HepG2 (cell line): ENCODE measurements at regions not wholly inside any gene's neighbourhood (a gene's known extent, or its start where the extent isn't known, plus 50 kb on each side); places are given as distances from the start of the nearest gene placed in this dataset.

ENCODE experiments used
- ATAC-seq: fragments of 200-7000 bp; cut with Tn5 transposase; 3 replicates; pipeline ENCODE4 v1.9.1; 2020; ENCODE audit warnings: mild to moderate bottlenecking, moderate library complexity
- BruUV-seq: library from RNA; stranded (reverse); fragments of 400-500 nt; replicated peaks from 2 replicates; lab custom pipeline; 2021; lab: Mats Ljungman, UMichigan
- CTCF ChIA-PET: fragments of 300-600 bp; formaldehyde crosslinking; extraction: SDS; loops from one replicate; lab custom pipeline; 2021; ENCODE audit warnings: low total read pairs, inconsistent platforms, low intra/inter-chr PET ratio; lab: Yijun Ruan, JAX
- POLR2A ChIA-PET: fragments of 350-600 bp; sonication (Branson Sonifier 250); formaldehyde crosslinking; loops from one replicate; lab custom pipeline; 2020; ENCODE audit warnings: antibody characterized with exemption, inconsistent platforms; lab: Yijun Ruan, JAX
- DNase-seq: peaks from one replicate; pipeline ENCODE4 v3.0.0-alpha.2; 2015; ENCODE audit warnings: low spot score
- FAIRE-seq: peaks from 3 replicates; lab custom pipeline; 2011; peaks lifted over from hg19 to GRCh38; lab: Jason Lieb, UNC
- H2AFZ ChIP-seq: one replicate; pipeline ENCODE4 v1.6.1; 2011; ENCODE audit warnings: low read length, inconsistent platforms
- H3K27ac ChIP-seq: fragments of 300-600 bp; 3 replicates; pipeline ENCODE4 v1.8.0; 2011; ENCODE audit warnings: mixed run types, mild to moderate bottlenecking, mixed read lengths, low read length, inconsistent platforms; ENCODE audit not compliant: insufficient read depth; ENCODE audit errors: extremely low read length
- H3K27me3 ChIP-seq, 2 experiments: fragments of 200-600 bp in 1 of 2; 2 replicates in 1 of 2; 3 replicates in 1 of 2; pipeline versions ENCODE4 v1.6.0 to v1.8.0; 2011; ENCODE audit warnings: low read length in 2 of 2, mild to moderate bottlenecking in 2 of 2, moderate library complexity in 2 of 2, inconsistent platforms in 1 of 2; ENCODE audit not compliant: insufficient read depth in 2 of 2, control insufficient read depth in 1 of 2
- H3K36me3 ChIP-seq, 2 experiments: fragments of 200-600 bp in 1 of 2; replicated peaks in 1 of 2; 2 replicates in 1 of 2; 3 replicates in 1 of 2; pipeline versions ENCODE4 v1.5.1 to v1.8.0; 2011; ENCODE audit warnings: low read length in 2 of 2, inconsistent platforms in 1 of 2; ENCODE audit not compliant: insufficient read depth in 2 of 2, control insufficient read depth in 1 of 2
- H3K4me1 ChIP-seq: 2 replicates; pipeline ENCODE4 v1.5.1; 2012; ENCODE audit warnings: low read length, inconsistent platforms; ENCODE audit not compliant: insufficient read depth
- H3K4me2 ChIP-seq: 2 replicates; pipeline ENCODE4 v1.6.0; 2011; ENCODE audit warnings: low read depth, low read length, inconsistent platforms
- H3K4me3 ChIP-seq, 3 experiments: fragments of 200-600 bp in 1 of 3; sonication (generic), shearing (Covaris generic) in 1 of 3; replicated peaks in 1 of 3; 2 replicates each; pipeline ENCODE4 v1.5.1; 2011 to 2016; ENCODE audit warnings: low read length in 3 of 3, inconsistent platforms in 2 of 3, low read depth in 2 of 3, mild to moderate bottlenecking in 2 of 3, control low read depth in 1 of 3, mixed read lengths in 1 of 3; ENCODE audit not compliant: insufficient read depth in 1 of 3
- H3K79me2 ChIP-seq: one replicate; pipeline ENCODE4 v1.6.1; 2011; ENCODE audit warnings: low read length, inconsistent platforms; ENCODE audit not compliant: insufficient read depth
- H3K9ac ChIP-seq: 2 replicates; pipeline ENCODE4 v1.6.0; 2011; ENCODE audit warnings: mild to moderate bottlenecking, low read depth, low read length, inconsistent platforms; ENCODE audit not compliant: insufficient read depth
- H3K9me3 ChIP-seq: 2 replicates; pipeline ENCODE4 v1.5.1; 2012; ENCODE audit warnings: mild to moderate bottlenecking, low read length
- H4K20me1 ChIP-seq: 2 replicates; pipeline ENCODE4 v1.6.0; 2011; ENCODE audit warnings: inconsistent platforms, mild to moderate bottlenecking, low read length, moderate library complexity; ENCODE audit not compliant: insufficient read depth
- DMTF1 ChIP-seq: sonication (generic); formaldehyde crosslinking; IDR thresholded peaks from 2 replicates; pipeline ENCODE4 v1.4.0; 2020; ENCODE audit warnings: mild to moderate bottlenecking, missing genetic modification reagents
- KLF13 ChIP-seq: sonication (generic); formaldehyde crosslinking; IDR thresholded peaks from 2 replicates; pipeline ENCODE4 v1.4.0; 2020; ENCODE audit warnings: mild to moderate bottlenecking, missing genetic modification reagents
- NBN ChIP-seq: fragments of 450-650 bp; conservative IDR thresholded peaks from 2 replicates; pipeline ENCODE4 v1.6.1; 2017
- PHB2 ChIP-seq: fragments of 450-650 bp; IDR thresholded peaks from 2 replicates; pipeline ENCODE4 v1.6.1; 2018; ENCODE audit not compliant: partially characterized antibody
- RELA ChIP-seq: sonication (generic); formaldehyde crosslinking; IDR thresholded peaks from 2 replicates; pipeline ENCODE4 v1.4.0; 2020; ENCODE audit warnings: missing genetic modification reagents
- SIX4 ChIP-seq: sonication (generic); formaldehyde crosslinking; IDR thresholded peaks from 2 replicates; pipeline ENCODE4 v1.4.0; 2020; ENCODE audit warnings: missing genetic modification reagents
- SP140L ChIP-seq: sonication (generic); formaldehyde crosslinking; IDR thresholded peaks from 2 replicates; pipeline ENCODE4 v1.4.0; 2020; ENCODE audit warnings: missing genetic modification reagents, borderline replicate concordance
- TBX2 ChIP-seq: sonication (generic); formaldehyde crosslinking; IDR thresholded peaks from 2 replicates; pipeline ENCODE4 v1.5.0; 2020; ENCODE audit warnings: missing genetic modification reagents, mild to moderate bottlenecking, borderline replicate concordance
- TOPORS ChIP-seq: sonication (generic); formaldehyde crosslinking; IDR thresholded peaks from 2 replicates; pipeline ENCODE4 v1.8.0; 2023; ENCODE audit warnings: mild to moderate bottlenecking, missing genetic modification reagents
- ZBTB2 ChIP-seq: sonication (generic); formaldehyde crosslinking; IDR thresholded peaks from 2 replicates; pipeline ENCODE4 v1.8.0; 2022; ENCODE audit warnings: low read depth, missing genetic modification reagents
- ZHX1 ChIP-seq: sonication (generic); formaldehyde crosslinking; IDR thresholded peaks from 2 replicates; pipeline ENCODE4 v1.8.1; 2022; ENCODE audit warnings: low read depth, mild to moderate bottlenecking, missing genetic modification reagents
- ZNF331 ChIP-seq: sonication (generic); formaldehyde crosslinking; IDR thresholded peaks from 2 replicates; pipeline ENCODE4 v1.4.0; 2020; ENCODE audit warnings: missing genetic modification reagents
- ZNF841 ChIP-seq: sonication (generic); formaldehyde crosslinking; IDR thresholded peaks from 2 replicates; pipeline ENCODE4 v1.8.1; 2023; ENCODE audit warnings: missing genetic modification reagents, borderline replicate concordance
- ZSCAN22 ChIP-seq: sonication (generic); formaldehyde crosslinking; IDR thresholded peaks from 2 replicates; pipeline ENCODE4 v1.4.0; 2020; ENCODE audit warnings: mild to moderate bottlenecking, missing genetic modification reagents
- whole genome bisulfite sequencing: methylation state at CpG from one replicate; pipeline ENCODE4 v1.1.6; 2017; ENCODE audit warnings: low lambda C conversion rate; 5-methylcytosine and 5-hydroxymethylcytosine counted together
- in situ Hi-C: cut with HindIII; loops from 2 replicates; pipeline ENCODE4 v1.10.0; 2017; ENCODE audit warnings: low pct_unique_long_range_greater_than_20kb; ENCODE audit not compliant: extremely low pct_ligation_motif_present
- intact Hi-C: fragments of 100-400 bp; cut with micrococcal nuclease; formaldehyde crosslinking; loops from one replicate; pipeline ENCODE4 v1.10.0; 2022; ENCODE audit not compliant: unreplicated experiment
- TF ChIP-seq, protein P1 (sequence below): sonication (generic); formaldehyde crosslinking; IDR thresholded peaks from 2 replicates; pipeline ENCODE4 v1.5.0; 2020; ENCODE audit warnings: mild to moderate bottlenecking, missing genetic modification reagents

DNA sequence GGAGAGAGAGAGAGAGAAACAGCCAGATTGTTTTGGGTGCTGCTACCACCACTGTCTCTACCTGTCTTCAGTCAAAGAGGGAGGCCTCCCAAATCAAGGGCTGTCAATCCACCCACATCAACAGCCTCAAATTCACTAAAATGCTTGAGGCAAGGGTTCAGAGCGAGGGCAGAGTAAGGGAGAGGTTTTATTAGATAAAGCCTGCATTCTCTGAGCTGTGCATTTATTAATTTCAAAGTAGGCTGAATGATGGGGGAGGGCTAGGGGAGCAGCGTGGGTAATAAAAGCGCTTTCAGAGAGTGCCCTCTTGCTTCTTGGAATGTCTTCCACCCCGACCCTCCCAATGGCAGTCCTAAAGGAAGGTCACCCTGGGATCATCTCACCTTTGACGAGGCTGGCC lies 636.5 kb upstream of the TBX3 start (continued):
- no peak for TF ChIP-seq ZHX1
- TF ChIP-seq, protein P1, sequence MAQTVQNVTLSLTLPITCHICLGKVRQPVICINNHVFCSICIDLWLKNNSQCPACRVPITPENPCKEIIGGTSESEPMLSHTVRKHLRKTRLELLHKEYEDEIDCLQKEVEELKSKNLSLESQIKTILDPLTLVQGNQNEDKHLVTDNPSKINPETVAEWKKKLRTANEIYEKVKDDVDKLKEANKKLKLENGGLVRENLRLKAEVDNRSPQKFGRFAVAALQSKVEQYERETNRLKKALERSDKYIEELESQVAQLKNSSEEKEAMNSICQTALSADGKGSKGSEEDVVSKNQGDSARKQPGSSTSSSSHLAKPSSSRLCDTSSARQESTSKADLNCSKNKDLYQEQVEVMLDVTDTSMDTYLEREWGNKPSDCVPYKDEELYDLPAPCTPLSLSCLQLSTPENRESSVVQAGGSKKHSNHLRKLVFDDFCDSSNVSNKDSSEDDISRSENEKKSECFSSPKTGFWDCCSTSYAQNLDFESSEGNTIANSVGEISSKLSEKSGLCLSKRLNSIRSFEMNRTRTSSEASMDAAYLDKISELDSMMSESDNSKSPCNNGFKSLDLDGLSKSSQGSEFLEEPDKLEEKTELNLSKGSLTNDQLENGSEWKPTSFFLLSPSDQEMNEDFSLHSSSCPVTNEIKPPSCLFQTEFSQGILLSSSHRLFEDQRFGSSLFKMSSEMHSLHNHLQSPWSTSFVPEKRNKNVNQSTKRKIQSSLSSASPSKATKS (CRISPR knock-in tag) = no peak
- TF ChIP-seq ZBTB2 (CRISPR knock-in tag) = no peak
- no peak for TF ChIP-seq PHB2
- TF ChIP-seq, all 625 proteins: peak for 0

GRCh38 chr12:115319446-115320040 lies 635.6 kb upstream of the TBX3 start:
- DNase-seq = no peak
- Histone ChIP-seq H3K36me3 (no peaks in the 10 kb centered on the region), H3K9ac (no peak overlapping the region), H3K27me3 (0 out of 5 replicates have a peak, but pooled peaks cover 0 to 4% of the 10 kb centered on the region in 2 experiments), H3K79me2 (no peaks in the 10 kb centered on the region), H4K20me1 (no peaks in the 10 kb centered on the region), H3K27ac (no peak overlapping the region), H3K4me3 (no peak overlapping the region), H3K4me1 (peaks cover 3% of the 10 kb centered on the region), H3K4me2 (no peak overlapping the region), H2AFZ (no peak overlapping the region), H3K9me3 (no peaks in the 10 kb centered on the region)
- in situ Hi-C loops (no loop called here), intact Hi-C loops (no loop called here)
- ATAC-seq = no peak
- no TSS peak for BruUV-seq
- WGBS = 66% methylated on average over 5 of the region's 8 CpGs
- no peak for FAIRE-seq
- ChIA-PET CTCF (no interaction called here), POLR2A (no interaction called here)
- TF ChIP-seq ZNF841 (CRISPR knock-in tag) (no peak), TBX2 (CRISPR knock-in tag) (no peak), RELA (CRISPR knock-in tag) (no peak), SIX4 (no peak), ZNF331 (CRISPR knock-in tag) (no peak), ZSCAN22 (CRISPR knock-in tag) (no peak), TOPORS (no peak), DMTF1 (CRISPR knock-in tag) (no peak), NBN (no peak), SP140L (CRISPR knock-in tag) (no peak), KLF13 (CRISPR knock-in tag) (no peak)
